GM12864 (cell line): ENCODE measurements at regions not wholly inside any gene's neighbourhood (a gene's known extent, or its start where the extent isn't known, plus 50 kb on each side); places are given as distances from the start of the nearest gene placed in this dataset.
"Not testable (repeated sequence)": the region's sequence is repeated elsewhere in the genome, so short reads cannot be mapped to it uniquely, and the experiment has no call there.

ENCODE experiments used
- DNase-seq: peaks from one replicate; pipeline ENCODE4 v3.0.0-alpha.2; 2011; ENCODE audit warnings: low read depth
- H3K4me3 ChIP-seq: 2 replicates; pipeline ENCODE4 v1.5.1; 2011; ENCODE audit warnings: mild to moderate bottlenecking, low read depth, low read length, control low read depth
- CTCF ChIP-seq: IDR thresholded peaks from 2 replicates; pipeline ENCODE4 v1.5.1; 2011; ENCODE audit warnings: low read depth, mild to moderate bottlenecking, moderate library complexity, low read length, control low read depth, inconsistent platforms; ENCODE audit errors: missing control alignments

- DNase-seq, result no peak
- H3K4me3 ChIP-seq, result no peak overlapping the region
- TF ChIP-seq CTCF, result no peak
Observed at GRCh38 chrX:3415011-3415410, 68.6 kb upstream of the MXRA5 start.

GRCh38 chrX:3411626-3412025, 65.2 kb upstream of the MXRA5 start:
- H3K4me3 ChIP-seq, DNase-seq: not testable (repeated sequence)

- not testable (repeated sequence) for DNase-seq, H3K4me3 ChIP-seq
Observed at GRCh38 chrX:3409936-3410335, 63.5 kb upstream of the MXRA5 start.

- no peak overlapping the region for H3K4me3 ChIP-seq
Observed at GRCh38 chrX:3407781-3408180, 61.3 kb upstream of the MXRA5 start.

GRCh38 chrX:3407121-3407520, 60.7 kb upstream of the MXRA5 start:
- TF ChIP-seq CTCF, result no peak
- H3K4me3 ChIP-seq, result no peak overlapping the region
- DNase-seq, result no peak

More at GRCh38 chrX:3407781-3408180, 61.3 kb upstream of the MXRA5 start:
- no peak for TF ChIP-seq CTCF
- DNase-seq, result no peak

- no peak for DNase-seq
- no peak overlapping the region for H3K4me3 ChIP-seq
- TF ChIP-seq CTCF, result no peak
Observed at GRCh38 chrX:3403748-3404147, 57.3 kb upstream of the MXRA5 start.
